ENCODE measurements at regions not wholly inside any gene's neighbourhood (a gene's known extent, or its start where the extent isn't known, plus 50 kb on each side); places are given as distances from the start of the nearest gene placed in this dataset.

DNA sequence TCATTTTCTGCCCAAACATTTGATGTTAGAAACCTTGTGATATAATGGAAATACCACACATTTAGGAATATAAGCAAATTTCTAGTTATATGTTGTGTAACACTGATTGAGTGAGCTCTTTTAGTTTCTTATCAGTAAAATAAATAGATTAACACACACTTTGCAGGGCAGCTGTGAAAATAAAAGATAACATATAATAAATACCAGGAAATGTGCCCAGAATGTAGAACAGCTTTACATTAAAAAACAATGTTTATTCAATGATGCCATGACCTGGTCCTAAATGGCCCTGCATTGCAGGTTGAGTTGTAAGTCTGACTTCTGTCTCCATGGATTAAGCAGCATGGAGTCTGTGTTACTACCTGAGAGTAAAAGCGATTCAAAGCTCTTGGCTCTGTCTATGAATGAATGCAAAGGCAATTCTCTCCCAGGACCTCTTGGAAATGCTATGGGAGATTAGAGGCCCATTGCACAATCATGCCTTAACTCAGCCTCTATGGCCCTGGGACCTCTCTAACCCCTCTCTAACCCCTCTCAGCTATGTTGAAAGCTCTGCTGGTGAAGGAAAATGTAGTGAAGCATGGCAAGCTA is 296.0 kb upstream of the ACTBL2 start:
- CTCF ChIA-PET = interaction anchor here (0.7 to 6.4 kb wide), 49 partner anchors 10 to 686 kb away, joined by 3 to 177 read pairs (median 5); partner anchors contain the start of gene PLK2
- no peak overlapping the region for H3K27ac ChIP-seq (ENCODE audit: low read depth, low read length)
- POLR2A ChIA-PET = interaction anchor here (1.1 to 2.9 kb wide), 4 partner anchors 38 to 681 kb away, joined by 4 to 36 read pairs (median 6); partner anchors contain the start of gene PLK2
- TF ChIP-seq, protein P1, sequence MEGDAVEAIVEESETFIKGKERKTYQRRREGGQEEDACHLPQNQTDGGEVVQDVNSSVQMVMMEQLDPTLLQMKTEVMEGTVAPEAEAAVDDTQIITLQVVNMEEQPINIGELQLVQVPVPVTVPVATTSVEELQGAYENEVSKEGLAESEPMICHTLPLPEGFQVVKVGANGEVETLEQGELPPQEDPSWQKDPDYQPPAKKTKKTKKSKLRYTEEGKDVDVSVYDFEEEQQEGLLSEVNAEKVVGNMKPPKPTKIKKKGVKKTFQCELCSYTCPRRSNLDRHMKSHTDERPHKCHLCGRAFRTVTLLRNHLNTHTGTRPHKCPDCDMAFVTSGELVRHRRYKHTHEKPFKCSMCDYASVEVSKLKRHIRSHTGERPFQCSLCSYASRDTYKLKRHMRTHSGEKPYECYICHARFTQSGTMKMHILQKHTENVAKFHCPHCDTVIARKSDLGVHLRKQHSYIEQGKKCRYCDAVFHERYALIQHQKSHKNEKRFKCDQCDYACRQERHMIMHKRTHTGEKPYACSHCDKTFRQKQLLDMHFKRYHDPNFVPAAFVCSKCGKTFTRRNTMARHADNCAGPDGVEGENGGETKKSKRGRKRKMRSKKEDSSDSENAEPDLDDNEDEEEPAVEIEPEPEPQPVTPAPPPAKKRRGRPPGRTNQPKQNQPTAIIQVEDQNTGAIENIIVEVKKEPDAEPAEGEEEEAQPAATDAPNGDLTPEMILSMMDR (IDR thresholded peaks at IDR 0.05; ENCODE audit: low read depth, low read length) = no peak
- H3K9me3 ChIP-seq (ENCODE audit: control insufficient read depth, insufficient read depth, low read length) = no peaks in the 10 kb centered on the region
- H3K4me3 ChIP-seq (ENCODE audit: low read depth, low read length) = no peak overlapping the region
- no peaks in the 10 kb centered on the region for H3K27me3 ChIP-seq (ENCODE audit: control insufficient read depth, insufficient read depth, low read length)
- no peak for DNase-seq (ENCODE audit: low read depth, low spot score)

GRCh38 chr5:57777174-57777581 is 294.6 kb upstream of the ACTBL2 start:
- TF ChIP-seq, protein P1 (IDR thresholded peaks at IDR 0.05; ENCODE audit: low read depth, low read length) = no peak
- ChIA-PET CTCF (interaction anchor here (0.8 to 6.4 kb wide), 8 partner anchors 11 to 684 kb away, joined by 3 to 177 read pairs (median 15); partner anchors contain the start of gene PLK2), POLR2A (interaction anchor here (2.9 kb wide), 1 partner anchor 682 kb away, joined by 36 read pairs; the partner anchor contains the start of gene PLK2)
- Histone ChIP-seq H3K9me3 (ENCODE audit: control insufficient read depth, insufficient read depth, low read length) (no peaks in the 10 kb centered on the region), H3K4me3 (ENCODE audit: low read depth, low read length) (no peak overlapping the region), H3K27me3 (ENCODE audit: control insufficient read depth, insufficient read depth, low read length) (no peaks in the 10 kb centered on the region), H3K27ac (ENCODE audit: low read depth, low read length) (no peak overlapping the region)
- no peak for DNase-seq (ENCODE audit: low read depth, low spot score)

GRCh38 chr5:57776035-57776434 is 293.4 kb upstream of the ACTBL2 start:
- POLR2A ChIA-PET = no interaction called here
- TF ChIP-seq, protein P1 (IDR thresholded peaks at IDR 0.05; ENCODE audit: low read depth, low read length) = no peak
- peak; percentile 36 for DNase-seq (ENCODE audit: low read depth, low spot score)
- CTCF ChIA-PET = interaction anchor here (0.5 to 6.4 kb wide), 6 partner anchors 126 to 710 kb away, joined by 3 to 177 read pairs (median 54); partner anchors contain the start of gene PLK2
- H3K9me3 ChIP-seq (ENCODE audit: control insufficient read depth, insufficient read depth, low read length) = no peaks in the 10 kb centered on the region
- no peak overlapping the region for H3K27ac ChIP-seq (ENCODE audit: low read depth, low read length)
- no peaks in the 10 kb centered on the region for H3K27me3 ChIP-seq (ENCODE audit: control insufficient read depth, insufficient read depth, low read length)
- H3K4me3 ChIP-seq (ENCODE audit: low read depth, low read length) = no peak overlapping the region

- no peaks in the 10 kb centered on the region for H3K9me3 ChIP-seq (ENCODE audit: control insufficient read depth, insufficient read depth, low read length)
- no peak overlapping the region for H3K4me3 ChIP-seq (ENCODE audit: low read depth, low read length)
- CTCF ChIA-PET = interaction anchor here (0.6 to 6.0 kb wide), 4 partner anchors 275 to 565 kb away, joined by 3 to 88 read pairs (median 8); no protein-coding TSS in a partner anchor
- no peak overlapping the region for H3K27ac ChIP-seq (ENCODE audit: low read depth, low read length)
- H3K27me3 ChIP-seq (ENCODE audit: control insufficient read depth, insufficient read depth, low read length) = no peaks in the 10 kb centered on the region
- POLR2A ChIA-PET = no interaction called here
- DNase-seq (ENCODE audit: low read depth, low spot score) = no peak
- TF ChIP-seq, protein P1 (IDR thresholded peaks at IDR 0.05; ENCODE audit: low read depth, low read length) = no peak
These were observed 291.8 kb upstream of the ACTBL2 start for GRCh38 chr5:57774439-57774838.

DNA sequence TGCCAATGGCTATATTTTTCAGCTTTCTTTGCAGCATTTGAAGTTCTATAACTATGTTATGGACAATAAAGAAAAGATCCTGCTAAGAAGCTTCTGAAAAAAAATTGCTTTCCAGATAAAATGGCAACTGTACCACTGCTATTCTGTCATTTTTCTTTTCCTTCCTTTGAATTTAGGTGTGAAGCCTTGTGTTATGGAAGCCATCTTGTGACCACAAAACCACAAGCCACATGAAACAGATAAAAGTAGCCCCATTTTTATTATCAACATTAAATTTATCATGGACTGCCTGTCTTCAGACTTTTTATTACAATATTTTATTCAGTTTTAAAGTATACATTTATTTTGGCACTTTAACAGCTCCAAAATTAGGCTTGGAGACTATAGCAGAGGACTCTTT is 289.9 kb upstream of the ACTBL2 start:
- no peak overlapping the region for H3K4me3 ChIP-seq (ENCODE audit: low read depth, low read length)
- TF ChIP-seq, protein P1 (IDR thresholded peaks at IDR 0.05; ENCODE audit: low read depth, low read length) = no peak
- ChIA-PET POLR2A (no interaction called here), CTCF (interaction anchor here (0.7 to 2.7 kb wide), 5 partner anchors 119 to 1502 kb away, joined by 3 to 13 read pairs (median 5); no protein-coding TSS in a partner anchor)
- DNase-seq (ENCODE audit: low read depth, low spot score) = no peak
- no peaks in the 10 kb centered on the region for H3K27me3 ChIP-seq (ENCODE audit: control insufficient read depth, insufficient read depth, low read length)
- H3K9me3 ChIP-seq (ENCODE audit: control insufficient read depth, insufficient read depth, low read length) = no peaks in the 10 kb centered on the region
- no peak overlapping the region for H3K27ac ChIP-seq (ENCODE audit: low read depth, low read length)
